Adrenal gland (tissue), 9 donors: ENCODE measurements at regions not wholly inside any gene's neighbourhood (a gene's known extent, or its start where the extent isn't known, plus 50 kb on each side); places are given as distances from the start of the nearest gene placed in this dataset.

Experiments used
- DNase-seq, 7 donors: peaks; one replicate each; pipeline ENCODE4 v3.0.0-alpha.2; 2019 to 2020
- H3K27ac ChIP-seq, 5 donors: fragments of 200-600 bp; sonication (generic) in 4 of 5; 1 replicate in 3 of 5; 2 replicates in 2 of 5; pipeline versions ENCODE4 v1.5.1 to v1.8.0; 2016 to 2020; ENCODE audit warnings: mild to moderate bottlenecking in 1 of 5
- H3K27me3 ChIP-seq: fragments of 200-600 bp; 2 replicates; pipeline ENCODE4 v1.8.0; 2021
- H3K36me3 ChIP-seq, 2 donors: fragments of 200-600 bp; replicated peaks in 1 of 2; 1 replicate in 1 of 2; 2 replicates in 1 of 2; pipeline versions ENCODE4 v1.5.1 to v1.8.0; 2018 to 2022
- H3K4me1 ChIP-seq, 2 donors: fragments of 200-600 bp; replicated peaks in 1 of 2; 1 replicate in 1 of 2; 2 replicates in 1 of 2; pipeline versions ENCODE4 v1.5.1 to v1.8.0; 2018 to 2021
- H3K4me3 ChIP-seq, 4 donors: fragments of 200-600 bp; sonication (generic) in 3 of 4; one replicate each; pipeline ENCODE4 v1.5.1; 2016 to 2018
- H3K9me3 ChIP-seq, 3 donors: fragments of 200-600 bp; sonication (generic) in 1 of 3; replicated peaks in 1 of 3; 1 replicate in 2 of 3; 2 replicates in 1 of 3; pipeline versions ENCODE4 v1.5.1 to v1.8.0; 2016 to 2021
- CTCF ChIP-seq, 6 experiments: fragments of 450-650 bp in 4 of 6; fragments of 200-600 bp in 2 of 6; sonication (generic) in 1 of 6; IDR thresholded peaks; 1 replicate in 5 of 6; 2 replicates in 1 of 6; pipeline versions ENCODE4 v1.5.1 to v1.8.0; 2016 to 2021; ENCODE audit warnings: antibody characterized with exemption in 6 of 6, mild to moderate bottlenecking in 2 of 6, moderate library complexity in 1 of 6
- POLR2A ChIP-seq, 2 donors: fragments of 450-650 bp; IDR thresholded peaks; one replicate each; pipeline ENCODE4 v1.6.1; 2017; ENCODE audit warnings: antibody characterized with exemption in 2 of 2, mild to moderate bottlenecking in 2 of 2, moderate library complexity in 1 of 2
- WGBS, 4 donors: extraction: QIAGEN DNeasy Blood & Tissue Kit in 2 of 4; methylation state at CpG; one replicate each; pipeline versions ENCODE4 v1.1.5 to v1.1.7; 2013 to 2017; 5-methylcytosine and 5-hydroxymethylcytosine counted together
- intact Hi-C, 2 donors: fragments of 100-400 bp; cut with DNase I; formaldehyde crosslinking; loops; one replicate each; pipeline versions ENCODE4 v1.14.1 to v1.15.0; 2022 to 2023
- donor health status: healthy with polysubstance abuse.
- donor health status: Bipolar disorder and iron deficiency.
- donor health status: DM: yes; HTN: yes; CAD: no.
- donor health status: DM: no; HTN: no; CAD: no.
- donor health status: DM: no; HTN: no; CAD: no.

GRCh38 chr12:3357950-3358525 lies 133.0 kb upstream of the PRMT8 start:
- DNase-seq: no peak
- intact Hi-C loops: no loop called here
- TF ChIP-seq POLR2A (IDR thresholded peaks at IDR 0.05) (no peak), CTCF (IDR thresholded peaks at IDR 0.05) (no peak)
- H3K9me3 ChIP-seq: no peaks in the 10 kb centered on the region
- WGBS, 4 donors: 82 to 86% (median 85%) methylated on average over 8 of the region's 8 CpGs
- no peaks in the 10 kb centered on the region for H3K4me1 ChIP-seq
- H3K36me3 ChIP-seq: no peaks in the 10 kb centered on the region
- H3K27me3 ChIP-seq: no peaks in the 10 kb centered on the region
- no peak overlapping the region for H3K4me3 ChIP-seq
- H3K27ac ChIP-seq: no peak overlapping the region

GRCh38 chr12:3359478-3359877 lies 131.5 kb upstream of the PRMT8 start:
- Histone ChIP-seq H3K9me3 (no peaks in the 10 kb centered on the region), H3K27me3 (peaks cover under 1% of the 10 kb centered on the region), H3K36me3 (no peaks in the 10 kb centered on the region), H3K4me1 (no peaks in the 10 kb centered on the region), H3K27ac (no peak overlapping the region), H3K4me3 (no peak overlapping the region)
- TF ChIP-seq CTCF (IDR thresholded peaks at IDR 0.05) (no peak), POLR2A (IDR thresholded peaks at IDR 0.05) (no peak)
- no peak for DNase-seq
- intact Hi-C loops: no loop called here
- WGBS, 4 donors: 87 to 90% (median 89%) methylated on average over 2 of the region's 2 CpGs

- H3K4me1 ChIP-seq: no peaks in the 10 kb centered on the region
- TF ChIP-seq POLR2A (IDR thresholded peaks at IDR 0.05) (no peak), CTCF (IDR thresholded peaks at IDR 0.05) (no peak)
- H3K36me3 ChIP-seq: no peaks in the 10 kb centered on the region
- H3K9me3 ChIP-seq: no peaks in the 10 kb centered on the region
- DNase-seq: no peak
- H3K27ac ChIP-seq: no peak overlapping the region
- H3K27me3 ChIP-seq: peaks cover 17% of the 10 kb centered on the region
- H3K4me3 ChIP-seq: no peak overlapping the region
- 71 to 85% (median 80%) methylated on average over 6 of the region's 6 CpGs for WGBS, 4 donors
- intact Hi-C loops: no loop called here
Observed at GRCh38 chr12:3361146-3361545, 129.9 kb upstream of the PRMT8 start.

- peak in 1 of 7 donors; percentile 25 for DNase-seq
- peaks cover 28% of the 10 kb centered on the region for H3K27me3 ChIP-seq
- no peaks in the 10 kb centered on the region for H3K4me1 ChIP-seq
- H3K9me3 ChIP-seq: no peaks in the 10 kb centered on the region
- H3K4me3 ChIP-seq: no peak overlapping the region
- no peak for TF ChIP-seq CTCF (IDR thresholded peaks at IDR 0.05)
- no peak for TF ChIP-seq POLR2A (IDR thresholded peaks at IDR 0.05)
- intact Hi-C loops: no loop called here
- no peak overlapping the region for H3K27ac ChIP-seq
- H3K36me3 ChIP-seq: no peaks in the 10 kb centered on the region
- 59 to 78% (median 76%) methylated on average over 6 of the region's 6 CpGs for WGBS, 4 donors
Observed at GRCh38 chr12:3362737-3363136, 128.3 kb upstream of the PRMT8 start.
